ENCODE measurements at regions not wholly inside any gene's neighbourhood (a gene's known extent, or its start where the extent isn't known, plus 50 kb on each side); places are given as distances from the start of the nearest gene placed in this dataset.

GRCh38 chr6:81816380-81816779, 63.9 kb upstream of the TENT5A start:
- Histone ChIP-seq H3K27ac (no peak overlapping the region), H3K4me1 (no peaks in the 10 kb centered on the region), H3K27me3 (no peaks in the 10 kb centered on the region), H3K4me3 (no peak overlapping the region), H3K9me3 (no peaks in the 10 kb centered on the region), H3K36me3 (no peaks in the 10 kb centered on the region)
- no peak for DNase-seq (ENCODE audit: low spot score in 2 of 2)
- intact Hi-C loops (cut with DNase I; ENCODE audit: low total_unique reads) = no loop called here
- TF ChIP-seq POLR2A (IDR thresholded peaks at IDR 0.05) = no peak
- TF ChIP-seq POLR2AphosphoS5 (IDR thresholded peaks at IDR 0.05) = no peak
- no peak for TF ChIP-seq CTCF (IDR thresholded peaks at IDR 0.05)

GRCh38 chr6:81814370-81815076, 62.0 kb upstream of the TENT5A start:
- no peaks in the 10 kb centered on the region for H3K4me1 ChIP-seq
- no peaks in the 10 kb centered on the region for H3K27me3 ChIP-seq
- no peak for TF ChIP-seq POLR2AphosphoS5 (IDR thresholded peaks at IDR 0.05)
- TF ChIP-seq POLR2A (IDR thresholded peaks at IDR 0.05) = no peak
- TF ChIP-seq CTCF (IDR thresholded peaks at IDR 0.05) = no peak
- no peak overlapping the region for H3K4me3 ChIP-seq
- no peaks in the 10 kb centered on the region for H3K36me3 ChIP-seq
- H3K9me3 ChIP-seq = no peaks in the 10 kb centered on the region
- no peak for DNase-seq (ENCODE audit: low spot score in 2 of 2)
- intact Hi-C loops (cut with DNase I; ENCODE audit: low total_unique reads) = no loop called here
- H3K27ac ChIP-seq = no peak overlapping the region

GRCh38 chr6:81813305-81813704, 60.8 kb upstream of the TENT5A start:
- no peak overlapping the region for H3K27ac ChIP-seq
- DNase-seq (ENCODE audit: low spot score in 2 of 2) = no peak
- H3K9me3 ChIP-seq = no peaks in the 10 kb centered on the region
- H3K36me3 ChIP-seq = no peaks in the 10 kb centered on the region
- no peak overlapping the region for H3K4me3 ChIP-seq
- intact Hi-C loops (cut with DNase I; ENCODE audit: low total_unique reads) = no loop called here
- H3K27me3 ChIP-seq = no peaks in the 10 kb centered on the region
- no peak for TF ChIP-seq CTCF (IDR thresholded peaks at IDR 0.05)
- TF ChIP-seq POLR2AphosphoS5 (IDR thresholded peaks at IDR 0.05) = no peak
- no peak for TF ChIP-seq POLR2A (IDR thresholded peaks at IDR 0.05)
- no peaks in the 10 kb centered on the region for H3K4me1 ChIP-seq

GRCh38 chr6:81812401-81812800, 59.9 kb upstream of the TENT5A start:
- no peaks in the 10 kb centered on the region for H3K36me3 ChIP-seq
- no peak overlapping the region for H3K4me3 ChIP-seq
- H3K9me3 ChIP-seq = no peaks in the 10 kb centered on the region
- no peak for DNase-seq (ENCODE audit: low spot score in 2 of 2)
- intact Hi-C loops (cut with DNase I; ENCODE audit: low total_unique reads) = no loop called here
- no peaks in the 10 kb centered on the region for H3K27me3 ChIP-seq
- no peak for TF ChIP-seq POLR2AphosphoS5 (IDR thresholded peaks at IDR 0.05)
- TF ChIP-seq CTCF (IDR thresholded peaks at IDR 0.05) = no peak
- TF ChIP-seq POLR2A (IDR thresholded peaks at IDR 0.05) = no peak
- H3K4me1 ChIP-seq = no peaks in the 10 kb centered on the region
- H3K27ac ChIP-seq = no peak overlapping the region

- Histone ChIP-seq H3K27ac (no peak overlapping the region), H3K27me3 (no peaks in the 10 kb centered on the region), H3K9me3 (no peaks in the 10 kb centered on the region), H3K36me3 (no peaks in the 10 kb centered on the region), H3K4me1 (no peaks in the 10 kb centered on the region), H3K4me3 (no peak overlapping the region)
- TF ChIP-seq CTCF (IDR thresholded peaks at IDR 0.05) = no peak
- no peak for TF ChIP-seq POLR2AphosphoS5 (IDR thresholded peaks at IDR 0.05)
- TF ChIP-seq POLR2A (IDR thresholded peaks at IDR 0.05) = no peak
- no peak for DNase-seq (ENCODE audit: low spot score in 2 of 2)
- intact Hi-C loops (cut with DNase I; ENCODE audit: low total_unique reads) = no loop called here
Observed at GRCh38 chr6:81808851-81809570, 56.5 kb upstream of the TENT5A start.
